ENCODE measurements at regions not wholly inside any gene's neighbourhood (a gene's known extent, or its start where the extent isn't known, plus 50 kb on each side); places are given as distances from the start of the nearest gene placed in this dataset.
A peak's percentile ranks its signal among the peaks of the same experiment; 100 is the strongest.

GRCh38 chr7:89761173-89761572, 393.1 kb upstream of the STEAP1 start:
- no peak overlapping the region for H3K27ac ChIP-seq
- no peak overlapping the region for H3K4me3 ChIP-seq
- DNase-seq (peak in 1 of 5 donors; percentile 4), ATAC-seq (peak in 1 of 4 donors; percentile 29)
- intact Hi-C loops (cut with DNase I) = no loop called here
- peaks cover 0 to 8% (median 0%) of the 10 kb centered on the region in 12 donors for H3K9me3 ChIP-seq
- H3K27me3 ChIP-seq = no peaks in the 10 kb centered on the region
- 69 to 84% (median 82%) methylated on average over 1 of the region's 1 CpG; no CpG with 5 or more reads in 1 of the 4 donors for WGBS, 4 donors
- no peak for TF ChIP-seq POLR2A (IDR thresholded peaks at IDR 0.05)
- TF ChIP-seq, protein P1, sequence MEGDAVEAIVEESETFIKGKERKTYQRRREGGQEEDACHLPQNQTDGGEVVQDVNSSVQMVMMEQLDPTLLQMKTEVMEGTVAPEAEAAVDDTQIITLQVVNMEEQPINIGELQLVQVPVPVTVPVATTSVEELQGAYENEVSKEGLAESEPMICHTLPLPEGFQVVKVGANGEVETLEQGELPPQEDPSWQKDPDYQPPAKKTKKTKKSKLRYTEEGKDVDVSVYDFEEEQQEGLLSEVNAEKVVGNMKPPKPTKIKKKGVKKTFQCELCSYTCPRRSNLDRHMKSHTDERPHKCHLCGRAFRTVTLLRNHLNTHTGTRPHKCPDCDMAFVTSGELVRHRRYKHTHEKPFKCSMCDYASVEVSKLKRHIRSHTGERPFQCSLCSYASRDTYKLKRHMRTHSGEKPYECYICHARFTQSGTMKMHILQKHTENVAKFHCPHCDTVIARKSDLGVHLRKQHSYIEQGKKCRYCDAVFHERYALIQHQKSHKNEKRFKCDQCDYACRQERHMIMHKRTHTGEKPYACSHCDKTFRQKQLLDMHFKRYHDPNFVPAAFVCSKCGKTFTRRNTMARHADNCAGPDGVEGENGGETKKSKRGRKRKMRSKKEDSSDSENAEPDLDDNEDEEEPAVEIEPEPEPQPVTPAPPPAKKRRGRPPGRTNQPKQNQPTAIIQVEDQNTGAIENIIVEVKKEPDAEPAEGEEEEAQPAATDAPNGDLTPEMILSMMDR (IDR thresholded peaks at IDR 0.05) = no peak
- no peaks in the 10 kb centered on the region for H3K36me3 ChIP-seq
- no peaks in the 10 kb centered on the region for H3K4me1 ChIP-seq

- peaks cover 0 to 8% (median 0%) of the 10 kb centered on the region in 12 donors for H3K9me3 ChIP-seq
- 56 to 63% (median 60%) methylated on average over 4 of the region's 4 CpGs for WGBS, 4 donors
Measured at GRCh38 chr7:89770161-89770560, 384.1 kb upstream of the STEAP1 start.

GRCh38 chr7:89771003-89771636, 383.1 kb upstream of the STEAP1 start:
- WGBS, 4 donors = 59 to 74% (median 64%) methylated on average over 3 of the region's 3 CpGs
- TF ChIP-seq, protein P1 (IDR thresholded peaks at IDR 0.05) = peak in 2 of 12 donors; percentile 19 to 29
- TF ChIP-seq POLR2A (IDR thresholded peaks at IDR 0.05) = no peak
- DNase-seq = no peak

More at GRCh38 chr7:89770161-89770560, 384.1 kb upstream of the STEAP1 start:
- Histone ChIP-seq H3K4me1 (no peaks in the 10 kb centered on the region), H3K4me3 (no peak overlapping the region), H3K27ac (no peak overlapping the region), H3K27me3 (no peaks in the 10 kb centered on the region), H3K36me3 (no peaks in the 10 kb centered on the region)
- no peak for TF ChIP-seq POLR2A (IDR thresholded peaks at IDR 0.05)
- TF ChIP-seq, protein P1 (IDR thresholded peaks at IDR 0.05) = no peak
- no peak for DNase-seq
- ATAC-seq = no peak
- intact Hi-C loops (cut with DNase I) = no loop called here

GRCh38 chr7:89772276-89772675, 382.0 kb upstream of the STEAP1 start:
- Histone ChIP-seq H3K4me1 (no peaks in the 10 kb centered on the region), H3K36me3 (no peaks in the 10 kb centered on the region), H3K9me3 (peaks cover 0 to 4% (median 0%) of the 10 kb centered on the region in 12 donors), H3K27ac (no peak overlapping the region), H3K4me3 (no peak overlapping the region), H3K27me3 (no peaks in the 10 kb centered on the region)
- intact Hi-C loops (cut with DNase I) = no loop called here
- WGBS, 4 donors = 24 to 52% (median 38%) methylated on average over 1 of the region's 1 CpG
- DNase-seq (no peak), ATAC-seq (no peak)
- TF ChIP-seq, protein P1 (IDR thresholded peaks at IDR 0.05) = no peak
- TF ChIP-seq POLR2A (IDR thresholded peaks at IDR 0.05) = no peak

More at GRCh38 chr7:89771003-89771636, 383.1 kb upstream of the STEAP1 start:
- intact Hi-C loops (cut with DNase I) = no loop called here
- Histone ChIP-seq H3K27me3 (no peaks in the 10 kb centered on the region), H3K27ac (no peak overlapping the region), H3K4me1 (no peaks in the 10 kb centered on the region), H3K4me3 (no peak overlapping the region), H3K36me3 (no peaks in the 10 kb centered on the region), H3K9me3 (peaks cover 0 to 4% (median 0%) of the 10 kb centered on the region in 12 donors)
- ATAC-seq = no peak

Data from heart left ventricle (tissue), 16 donors.